PFSK-1 (cell line): ENCODE measurements at regions not wholly inside any gene's neighbourhood (a gene's known extent, or its start where the extent isn't known, plus 50 kb on each side); places are given as distances from the start of the nearest gene placed in this dataset.

ENCODE experiments used
- FOXP2 ChIP-seq: optimal IDR thresholded peaks from 2 replicates; pipeline ENCODE3; 2011; ENCODE audit warnings: borderline replicate concordance, control low read depth, inconsistent platforms; ENCODE audit not compliant: insufficient read depth; ENCODE audit errors: extremely low read length, extremely low read depth
- POLR2AphosphoS5 ChIP-seq: IDR thresholded peaks from 2 replicates; pipeline ENCODE4 v1.6.1; 2012; ENCODE audit warnings: low read depth, mild to moderate bottlenecking, control low read depth, low read length, moderate library complexity
- SIN3A ChIP-seq: IDR thresholded peaks from 2 replicates; pipeline ENCODE4 v1.6.1; 2012; ENCODE audit warnings: mild to moderate bottlenecking, low read length, moderate library complexity, borderline replicate concordance; ENCODE audit not compliant: insufficient read depth
- TAF1 ChIP-seq: IDR thresholded peaks from 2 replicates; pipeline ENCODE4 v1.6.1; 2012; ENCODE audit warnings: low read length, control low read depth, borderline replicate concordance; ENCODE audit not compliant: insufficient read depth
- TF ChIP-seq, protein P1 (sequence below), 2 experiments: IDR thresholded peaks; 2 replicates each; pipeline versions ENCODE4 v1.6.1 to v1.8.0; 2011 to 2012; ENCODE audit warnings: low read depth in 2 of 2, low read length in 2 of 2, control low read depth in 1 of 2, inconsistent platforms in 1 of 2, mild to moderate bottlenecking in 1 of 2, moderate library complexity in 1 of 2; ENCODE audit not compliant: insufficient read depth in 1 of 2

DNA sequence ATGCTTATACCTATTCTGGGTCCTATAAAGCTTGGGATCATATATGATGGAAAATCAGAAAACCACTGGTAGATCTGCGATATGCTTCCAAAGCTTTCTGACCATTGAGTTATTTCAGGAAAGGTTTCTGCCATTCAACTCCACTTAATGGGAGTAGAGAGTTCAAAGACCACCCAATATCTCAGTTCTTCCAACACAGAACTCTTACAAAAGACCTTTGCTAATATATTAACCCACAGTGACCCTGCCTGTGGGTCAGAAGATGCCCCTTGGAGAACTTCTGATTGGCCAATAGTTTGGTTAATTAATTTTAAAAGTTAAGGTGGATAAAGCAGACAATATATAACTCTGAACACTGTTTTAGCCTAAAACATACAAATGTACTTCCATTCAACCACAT is 213.0 kb downstream of the IPO8 start:
- TF ChIP-seq TAF1 (no peak), POLR2AphosphoS5 (no peak), SIN3A (no peak), FOXP2 (no peak)
- TF ChIP-seq, protein P1, sequence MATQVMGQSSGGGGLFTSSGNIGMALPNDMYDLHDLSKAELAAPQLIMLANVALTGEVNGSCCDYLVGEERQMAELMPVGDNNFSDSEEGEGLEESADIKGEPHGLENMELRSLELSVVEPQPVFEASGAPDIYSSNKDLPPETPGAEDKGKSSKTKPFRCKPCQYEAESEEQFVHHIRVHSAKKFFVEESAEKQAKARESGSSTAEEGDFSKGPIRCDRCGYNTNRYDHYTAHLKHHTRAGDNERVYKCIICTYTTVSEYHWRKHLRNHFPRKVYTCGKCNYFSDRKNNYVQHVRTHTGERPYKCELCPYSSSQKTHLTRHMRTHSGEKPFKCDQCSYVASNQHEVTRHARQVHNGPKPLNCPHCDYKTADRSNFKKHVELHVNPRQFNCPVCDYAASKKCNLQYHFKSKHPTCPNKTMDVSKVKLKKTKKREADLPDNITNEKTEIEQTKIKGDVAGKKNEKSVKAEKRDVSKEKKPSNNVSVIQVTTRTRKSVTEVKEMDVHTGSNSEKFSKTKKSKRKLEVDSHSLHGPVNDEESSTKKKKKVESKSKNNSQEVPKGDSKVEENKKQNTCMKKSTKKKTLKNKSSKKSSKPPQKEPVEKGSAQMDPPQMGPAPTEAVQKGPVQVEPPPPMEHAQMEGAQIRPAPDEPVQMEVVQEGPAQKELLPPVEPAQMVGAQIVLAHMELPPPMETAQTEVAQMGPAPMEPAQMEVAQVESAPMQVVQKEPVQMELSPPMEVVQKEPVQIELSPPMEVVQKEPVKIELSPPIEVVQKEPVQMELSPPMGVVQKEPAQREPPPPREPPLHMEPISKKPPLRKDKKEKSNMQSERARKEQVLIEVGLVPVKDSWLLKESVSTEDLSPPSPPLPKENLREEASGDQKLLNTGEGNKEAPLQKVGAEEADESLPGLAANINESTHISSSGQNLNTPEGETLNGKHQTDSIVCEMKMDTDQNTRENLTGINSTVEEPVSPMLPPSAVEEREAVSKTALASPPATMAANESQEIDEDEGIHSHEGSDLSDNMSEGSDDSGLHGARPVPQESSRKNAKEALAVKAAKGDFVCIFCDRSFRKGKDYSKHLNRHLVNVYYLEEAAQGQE (IDR thresholded peaks at IDR 0.05; ENCODE audit: insufficient read depth in 1 of 2, low read depth in 2 of 2, low read length in 2 of 2), result no peak
